Transverse colon (tissue), 4 donors: ENCODE measurements at regions not wholly inside any gene's neighbourhood (a gene's known extent, or its start where the extent isn't known, plus 50 kb on each side); places are given as distances from the start of the nearest gene placed in this dataset.

Experiments used
- POLR2AphosphoS5 ChIP-seq, 3 donors: sonication (generic); formaldehyde crosslinking; IDR thresholded peaks; one replicate each; pipeline ENCODE4 v1.6.1; 2016; ENCODE audit warnings: antibody characterized with exemption in 3 of 3
- TF ChIP-seq, protein P1 (sequence below), 5 experiments: fragments of 200-600 bp in 3 of 5; fragments of 450-650 bp in 2 of 5; sonication (generic) in 3 of 5; IDR thresholded peaks; 1 replicate in 2 of 5; 2 replicates in 3 of 5; pipeline ENCODE4 v1.5.1; 2016 to 2017; ENCODE audit warnings: antibody characterized with exemption in 5 of 5, inconsistent platforms in 3 of 5, mild to moderate bottlenecking in 2 of 5, moderate library complexity in 1 of 5

DNA sequence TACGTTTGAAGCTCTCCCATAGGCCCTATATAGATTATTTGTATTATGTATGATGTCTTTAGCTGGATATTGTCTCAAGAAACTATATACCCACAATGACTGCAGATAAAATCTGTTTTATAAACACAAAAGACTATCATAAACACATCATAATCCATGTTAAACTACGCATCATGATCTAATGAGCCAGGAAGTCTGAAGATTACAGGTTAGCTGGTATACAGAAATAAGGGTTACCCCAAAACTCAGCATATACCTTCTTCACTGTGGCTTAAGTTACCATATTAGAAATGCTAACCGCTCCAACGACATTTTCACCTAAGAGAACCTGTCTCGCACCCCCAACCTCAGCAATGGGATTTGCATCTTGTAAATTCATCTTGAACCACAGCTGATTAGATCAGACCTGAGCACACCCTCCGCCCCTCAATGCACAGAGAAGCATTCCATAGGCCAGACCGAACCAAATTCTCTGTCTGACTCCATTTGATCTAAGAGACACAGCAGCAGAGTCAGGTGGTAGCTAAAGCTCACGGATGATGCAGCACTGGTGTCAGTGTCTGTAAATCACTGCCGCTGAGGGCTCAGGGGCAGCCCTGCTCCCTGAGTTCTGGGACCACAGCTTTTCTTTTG is 124.9 kb downstream of the NPY start:
- TF ChIP-seq, protein P1, sequence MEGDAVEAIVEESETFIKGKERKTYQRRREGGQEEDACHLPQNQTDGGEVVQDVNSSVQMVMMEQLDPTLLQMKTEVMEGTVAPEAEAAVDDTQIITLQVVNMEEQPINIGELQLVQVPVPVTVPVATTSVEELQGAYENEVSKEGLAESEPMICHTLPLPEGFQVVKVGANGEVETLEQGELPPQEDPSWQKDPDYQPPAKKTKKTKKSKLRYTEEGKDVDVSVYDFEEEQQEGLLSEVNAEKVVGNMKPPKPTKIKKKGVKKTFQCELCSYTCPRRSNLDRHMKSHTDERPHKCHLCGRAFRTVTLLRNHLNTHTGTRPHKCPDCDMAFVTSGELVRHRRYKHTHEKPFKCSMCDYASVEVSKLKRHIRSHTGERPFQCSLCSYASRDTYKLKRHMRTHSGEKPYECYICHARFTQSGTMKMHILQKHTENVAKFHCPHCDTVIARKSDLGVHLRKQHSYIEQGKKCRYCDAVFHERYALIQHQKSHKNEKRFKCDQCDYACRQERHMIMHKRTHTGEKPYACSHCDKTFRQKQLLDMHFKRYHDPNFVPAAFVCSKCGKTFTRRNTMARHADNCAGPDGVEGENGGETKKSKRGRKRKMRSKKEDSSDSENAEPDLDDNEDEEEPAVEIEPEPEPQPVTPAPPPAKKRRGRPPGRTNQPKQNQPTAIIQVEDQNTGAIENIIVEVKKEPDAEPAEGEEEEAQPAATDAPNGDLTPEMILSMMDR (IDR thresholded peaks at IDR 0.05) = no peak
- no peak for TF ChIP-seq POLR2AphosphoS5 (IDR thresholded peaks at IDR 0.05)
